ENCODE measurements at regions not wholly inside any gene's neighbourhood (a gene's known extent, or its start where the extent isn't known, plus 50 kb on each side); places are given as distances from the start of the nearest gene placed in this dataset.

DNA sequence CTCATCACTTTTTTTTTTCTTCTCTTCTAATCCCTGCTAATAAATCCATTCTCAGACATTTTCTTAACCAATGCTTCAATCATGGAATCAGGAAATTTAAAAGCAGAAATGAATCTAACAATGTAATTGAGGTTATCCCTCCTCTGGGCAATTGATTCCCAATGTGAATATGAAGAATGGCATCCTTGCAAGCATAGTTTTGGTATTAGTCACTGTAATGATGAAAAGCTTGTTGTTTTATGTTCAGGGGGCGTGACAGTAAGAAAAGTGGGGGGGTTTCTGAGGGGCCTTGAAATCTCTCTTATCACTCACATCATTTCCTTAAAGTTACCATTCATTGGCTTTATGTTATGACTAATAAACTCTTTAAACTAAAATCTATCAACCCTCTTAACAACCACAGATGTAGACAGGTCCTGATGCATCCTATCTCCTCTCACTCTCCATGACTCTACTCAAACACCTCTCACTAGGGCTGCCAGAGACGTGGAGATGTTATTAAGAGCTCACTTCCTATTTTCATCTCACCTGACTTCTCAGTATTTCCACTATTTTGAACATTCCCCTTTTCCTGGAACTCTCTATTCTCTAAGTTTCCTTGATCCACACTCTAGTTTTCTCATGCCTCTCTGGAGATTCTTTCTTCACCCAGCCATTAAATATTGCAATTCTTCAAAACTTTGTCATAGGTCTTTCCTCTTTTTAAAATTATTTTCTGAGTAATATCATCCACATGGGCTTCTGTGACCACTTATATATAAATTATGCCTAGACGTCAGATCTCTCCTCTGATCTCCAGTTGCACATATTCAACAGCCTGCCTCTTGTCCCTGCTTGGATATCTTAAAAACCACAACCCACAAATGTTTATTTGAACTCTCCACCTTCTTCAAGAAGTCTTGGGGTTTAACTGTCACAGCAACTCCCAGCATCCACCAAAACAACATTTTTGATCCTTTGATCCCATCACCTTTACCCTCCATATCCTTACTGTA, 332.9 kb downstream of the CDH2 start:
- peak; percentile 46 for DNase-seq (ENCODE audit: low spot score)
- POLR2A ChIA-PET (ENCODE audit: low non-redundant PET) = no interaction called here
- TF ChIP-seq, protein P1, sequence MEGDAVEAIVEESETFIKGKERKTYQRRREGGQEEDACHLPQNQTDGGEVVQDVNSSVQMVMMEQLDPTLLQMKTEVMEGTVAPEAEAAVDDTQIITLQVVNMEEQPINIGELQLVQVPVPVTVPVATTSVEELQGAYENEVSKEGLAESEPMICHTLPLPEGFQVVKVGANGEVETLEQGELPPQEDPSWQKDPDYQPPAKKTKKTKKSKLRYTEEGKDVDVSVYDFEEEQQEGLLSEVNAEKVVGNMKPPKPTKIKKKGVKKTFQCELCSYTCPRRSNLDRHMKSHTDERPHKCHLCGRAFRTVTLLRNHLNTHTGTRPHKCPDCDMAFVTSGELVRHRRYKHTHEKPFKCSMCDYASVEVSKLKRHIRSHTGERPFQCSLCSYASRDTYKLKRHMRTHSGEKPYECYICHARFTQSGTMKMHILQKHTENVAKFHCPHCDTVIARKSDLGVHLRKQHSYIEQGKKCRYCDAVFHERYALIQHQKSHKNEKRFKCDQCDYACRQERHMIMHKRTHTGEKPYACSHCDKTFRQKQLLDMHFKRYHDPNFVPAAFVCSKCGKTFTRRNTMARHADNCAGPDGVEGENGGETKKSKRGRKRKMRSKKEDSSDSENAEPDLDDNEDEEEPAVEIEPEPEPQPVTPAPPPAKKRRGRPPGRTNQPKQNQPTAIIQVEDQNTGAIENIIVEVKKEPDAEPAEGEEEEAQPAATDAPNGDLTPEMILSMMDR (conservative IDR thresholded peaks at IDR 0.05; ENCODE audit: low read depth) = no peak
- CTCF ChIA-PET = interaction anchor here (0.6 to 0.7 kb wide), 3 partner anchors 44 to 1375 kb away, joined by 3 to 5 read pairs (median 3); no protein-coding TSS in a partner anchor
- H3K27ac ChIP-seq = no peak overlapping the region

DNA sequence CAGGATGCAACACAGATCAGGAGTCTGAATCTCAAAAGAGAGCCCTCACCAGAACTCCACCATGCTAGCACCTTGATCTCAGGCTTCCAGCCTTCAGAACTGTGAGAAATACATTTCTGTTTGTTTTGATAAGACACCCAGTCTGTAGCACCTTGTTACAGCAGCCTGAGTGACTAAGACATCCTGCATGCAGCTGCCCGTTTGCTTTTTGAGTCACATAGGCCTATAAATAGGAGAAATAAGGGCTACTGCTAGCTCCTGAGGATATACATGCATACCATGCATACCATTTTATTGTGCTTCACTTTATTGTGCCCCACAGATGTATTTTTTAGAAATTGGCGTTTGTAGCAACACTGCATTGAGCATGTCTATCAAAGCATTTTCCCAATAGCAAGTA, 337.8 kb downstream of the CDH2 start:
- POLR2A ChIA-PET (ENCODE audit: low non-redundant PET) = no interaction called here
- CTCF ChIA-PET = no interaction called here
- TF ChIP-seq, protein P1 (conservative IDR thresholded peaks at IDR 0.05; ENCODE audit: low read depth) = no peak
- H3K27ac ChIP-seq = no peak overlapping the region
- peak; percentile 79 for DNase-seq (ENCODE audit: low spot score)

DNA sequence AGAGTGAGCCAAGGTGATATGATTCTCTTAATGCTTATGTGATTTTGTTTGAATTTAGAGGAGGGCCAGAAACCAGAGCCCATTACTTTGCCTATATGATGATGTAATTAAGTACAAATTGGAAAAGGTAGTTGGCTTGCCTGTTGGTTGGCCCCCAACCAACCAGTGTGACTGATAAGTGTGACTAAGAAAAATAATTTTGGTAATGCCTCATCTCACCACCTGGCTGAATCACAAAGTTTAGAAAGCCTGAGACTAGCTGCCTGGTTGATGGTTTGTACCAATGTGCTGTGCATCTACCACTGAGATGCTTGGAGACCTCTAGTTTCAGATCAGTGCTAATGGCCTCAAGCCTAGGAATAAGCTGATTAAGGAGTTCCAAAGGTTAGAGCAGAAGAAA, 338.7 kb downstream of the CDH2 start:
- no peak overlapping the region for H3K27ac ChIP-seq
- TF ChIP-seq, protein P1 (conservative IDR thresholded peaks at IDR 0.05; ENCODE audit: low read depth) = no peak
- POLR2A ChIA-PET (ENCODE audit: low non-redundant PET) = no interaction called here
- CTCF ChIA-PET = no interaction called here
- DNase-seq (ENCODE audit: low spot score) = no peak

DNA sequence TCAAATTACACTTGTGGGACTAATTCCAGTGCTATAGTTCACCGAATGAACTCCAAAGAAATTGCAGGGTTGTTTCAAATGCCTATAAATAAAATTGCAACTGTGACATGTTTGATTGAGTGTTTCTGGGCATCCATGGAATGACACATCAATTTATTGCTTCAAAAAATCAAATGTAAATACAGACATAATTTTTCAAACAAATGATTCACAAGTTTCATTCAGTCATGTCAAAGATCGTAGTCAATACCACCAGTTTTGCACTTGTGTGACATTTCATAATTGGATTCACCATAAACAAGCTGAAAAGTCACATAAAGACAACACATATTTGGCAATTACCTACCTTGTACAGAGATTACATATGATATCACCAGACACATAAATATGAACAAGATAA, 350.8 kb downstream of the CDH2 start:
- POLR2A ChIA-PET (ENCODE audit: low non-redundant PET) = no interaction called here
- no peak overlapping the region for H3K27ac ChIP-seq
- TF ChIP-seq, protein P1 (conservative IDR thresholded peaks at IDR 0.05; ENCODE audit: low read depth) = no peak
- CTCF ChIA-PET = no interaction called here
- DNase-seq (ENCODE audit: low spot score) = no peak

DNA sequence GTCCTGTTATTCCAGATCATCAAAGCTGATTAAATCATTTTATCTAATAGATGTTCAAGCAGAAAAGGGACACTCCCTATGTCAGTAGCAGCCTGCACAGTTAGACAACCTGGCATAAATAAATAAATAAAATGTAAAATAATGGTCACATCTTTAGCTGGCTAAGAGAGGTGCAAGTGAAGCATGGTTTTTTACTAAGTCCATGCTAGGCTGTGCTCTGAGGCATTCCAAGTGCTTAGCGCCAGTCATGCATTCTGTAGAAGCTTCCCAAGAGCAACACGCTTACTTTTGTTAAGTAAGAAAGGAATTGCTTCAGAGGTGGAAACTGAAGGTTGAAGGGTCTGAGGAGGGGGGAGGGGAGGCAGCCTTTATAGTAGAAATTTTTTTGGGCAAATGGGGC, 351.2 kb downstream of the CDH2 start:
- POLR2A ChIA-PET (ENCODE audit: low non-redundant PET) = no interaction called here
- TF ChIP-seq, protein P1 (conservative IDR thresholded peaks at IDR 0.05; ENCODE audit: low read depth) = no peak
- no peak overlapping the region for H3K27ac ChIP-seq
- DNase-seq (ENCODE audit: low spot score) = no peak
- CTCF ChIA-PET = no interaction called here

DNA sequence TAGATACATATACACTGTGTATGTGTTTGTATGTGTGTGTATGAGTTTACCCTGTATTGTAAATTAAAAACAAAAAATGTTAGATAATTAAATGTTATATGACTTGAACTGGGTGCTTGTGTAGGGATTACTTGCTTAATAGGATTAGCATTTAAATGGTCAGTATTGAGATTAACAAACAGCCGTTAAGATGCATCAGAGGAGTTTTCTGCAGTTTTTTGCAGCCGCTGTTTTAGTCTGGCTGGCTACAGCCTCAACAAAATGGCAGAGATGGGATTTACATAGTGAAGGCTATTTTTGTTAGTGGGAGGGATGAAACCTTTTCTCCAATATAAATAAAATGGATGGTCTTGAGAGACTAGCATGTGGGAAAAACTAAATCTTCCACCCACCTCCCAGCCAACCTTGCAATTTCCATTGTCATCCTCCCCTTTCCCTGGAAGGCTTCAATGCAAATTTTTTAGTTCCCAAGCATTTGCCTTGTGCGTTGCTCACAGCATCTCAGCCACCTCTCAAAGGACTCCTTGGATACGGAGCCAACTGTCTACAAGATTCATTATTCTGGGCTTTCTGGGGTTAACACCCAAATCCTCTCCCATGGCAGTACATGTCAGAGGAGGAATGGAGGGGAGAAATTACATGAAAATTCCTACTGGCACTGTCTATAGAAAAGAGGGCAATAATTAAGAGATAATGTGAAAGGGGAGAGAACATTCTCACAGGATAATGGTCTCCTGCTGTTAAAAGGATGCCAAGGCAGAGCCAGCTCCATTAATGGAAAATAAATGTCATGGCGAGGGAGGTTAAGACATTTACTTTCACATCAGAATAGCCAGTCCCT, 351.9 kb downstream of the CDH2 start:
- ChIA-PET POLR2A (ENCODE audit: low non-redundant PET) (no interaction called here), CTCF (no interaction called here)
- TF ChIP-seq, protein P1 (conservative IDR thresholded peaks at IDR 0.05; ENCODE audit: low read depth) = no peak
- no peak overlapping the region for H3K27ac ChIP-seq
- no peak for DNase-seq (ENCODE audit: low spot score)

All from RWPE1 (cell line).